ENCODE measurements at regions not wholly inside any gene's neighbourhood (a gene's known extent, or its start where the extent isn't known, plus 50 kb on each side); places are given as distances from the start of the nearest gene placed in this dataset.

GRCh38 chr4:24053934-24054333 lies 164.1 kb upstream of the PPARGC1A start:
- Histone ChIP-seq H3K36me3 (ENCODE audit: control insufficient read depth, insufficient read depth, low read length) (no peaks in the 10 kb centered on the region), H3K4me3 (no peak overlapping the region), H3K9me1 (ENCODE audit: control insufficient read depth, insufficient read depth, low read length) (no peaks in the 10 kb centered on the region), H3K9me3 (replicated peaks; ENCODE audit: control insufficient read depth, insufficient read depth, low read depth, low read length) (no peaks in the 10 kb centered on the region), H3K79me2 (ENCODE audit: control insufficient read depth, insufficient read depth, low read length) (no peaks in the 10 kb centered on the region), H3K27me3 (ENCODE audit: control insufficient read depth in 2 of 2, insufficient read depth in 2 of 2, low read length in 2 of 2) (no peaks in the 10 kb centered on the region), H3K4me2 (ENCODE audit: insufficient read depth, low read length) (no peak overlapping the region), H2AFZ (ENCODE audit: low read depth, low read length) (no peak overlapping the region), H4K20me1 (replicated peaks; ENCODE audit: control insufficient read depth, insufficient read depth, low read length) (no peaks in the 10 kb centered on the region), H3K9ac (ENCODE audit: insufficient read depth in 1 of 2, low read depth in 2 of 2, low read length in 2 of 2) (no peak overlapping the region), H3K27ac (ENCODE audit: extremely low read depth, low read depth, low read length) (no peak overlapping the region), H3K4me1 (replicated peaks in 1 of 2; ENCODE audit: control insufficient read depth in 2 of 2, insufficient read depth in 2 of 2, low read length in 2 of 2) (no peaks in the 10 kb centered on the region)
- FAIRE-seq: no peak
- ChIA-PET CTCF (ENCODE audit: low intra/inter-chr PET ratio) (no interaction called here), POLR2A (no interaction called here)
- BruUV-seq (replicated peaks): no TSS peak
- in situ Hi-C loops (cut with MboI) (no loop called here), intact Hi-C loops (cut with micrococcal nuclease) (no loop called here)
- ATAC-seq: no peak
- no peak for DNase-seq (ENCODE audit: extremely low read depth in 1 of 4, low spot score in 3 of 4)
- no peak for TF ChIP-seq ZBTB11 (CRISPR knock-in tag; IDR thresholded peaks at IDR 0.05)
- no peak for TF ChIP-seq PCBP1 (IDR thresholded peaks at IDR 0.05; ENCODE audit: low read depth, low read length, poor library complexity, severe bottlenecking)
- TF ChIP-seq, protein P1, sequence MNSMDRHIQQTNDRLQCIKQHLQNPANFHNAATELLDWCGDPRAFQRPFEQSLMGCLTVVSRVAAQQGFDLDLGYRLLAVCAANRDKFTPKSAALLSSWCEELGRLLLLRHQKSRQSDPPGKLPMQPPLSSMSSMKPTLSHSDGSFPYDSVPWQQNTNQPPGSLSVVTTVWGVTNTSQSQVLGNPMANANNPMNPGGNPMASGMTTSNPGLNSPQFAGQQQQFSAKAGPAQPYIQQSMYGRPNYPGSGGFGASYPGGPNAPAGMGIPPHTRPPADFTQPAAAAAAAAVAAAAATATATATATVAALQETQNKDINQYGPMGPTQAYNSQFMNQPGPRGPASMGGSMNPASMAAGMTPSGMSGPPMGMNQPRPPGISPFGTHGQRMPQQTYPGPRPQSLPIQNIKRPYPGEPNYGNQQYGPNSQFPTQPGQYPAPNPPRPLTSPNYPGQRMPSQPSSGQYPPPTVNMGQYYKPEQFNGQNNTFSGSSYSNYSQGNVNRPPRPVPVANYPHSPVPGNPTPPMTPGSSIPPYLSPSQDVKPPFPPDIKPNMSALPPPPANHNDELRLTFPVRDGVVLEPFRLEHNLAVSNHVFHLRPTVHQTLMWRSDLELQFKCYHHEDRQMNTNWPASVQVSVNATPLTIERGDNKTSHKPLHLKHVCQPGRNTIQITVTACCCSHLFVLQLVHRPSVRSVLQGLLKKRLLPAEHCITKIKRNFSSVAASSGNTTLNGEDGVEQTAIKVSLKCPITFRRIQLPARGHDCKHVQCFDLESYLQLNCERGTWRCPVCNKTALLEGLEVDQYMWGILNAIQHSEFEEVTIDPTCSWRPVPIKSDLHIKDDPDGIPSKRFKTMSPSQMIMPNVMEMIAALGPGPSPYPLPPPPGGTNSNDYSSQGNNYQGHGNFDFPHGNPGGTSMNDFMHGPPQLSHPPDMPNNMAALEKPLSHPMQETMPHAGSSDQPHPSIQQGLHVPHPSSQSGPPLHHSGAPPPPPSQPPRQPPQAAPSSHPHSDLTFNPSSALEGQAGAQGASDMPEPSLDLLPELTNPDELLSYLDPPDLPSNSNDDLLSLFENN (IDR thresholded peaks at IDR 0.05; ENCODE audit: low read depth in 2 of 2, low read length in 2 of 2): no peak
- no peak for TF ChIP-seq NFIC (IDR thresholded peaks at IDR 0.05)
- TF ChIP-seq, protein P2, sequence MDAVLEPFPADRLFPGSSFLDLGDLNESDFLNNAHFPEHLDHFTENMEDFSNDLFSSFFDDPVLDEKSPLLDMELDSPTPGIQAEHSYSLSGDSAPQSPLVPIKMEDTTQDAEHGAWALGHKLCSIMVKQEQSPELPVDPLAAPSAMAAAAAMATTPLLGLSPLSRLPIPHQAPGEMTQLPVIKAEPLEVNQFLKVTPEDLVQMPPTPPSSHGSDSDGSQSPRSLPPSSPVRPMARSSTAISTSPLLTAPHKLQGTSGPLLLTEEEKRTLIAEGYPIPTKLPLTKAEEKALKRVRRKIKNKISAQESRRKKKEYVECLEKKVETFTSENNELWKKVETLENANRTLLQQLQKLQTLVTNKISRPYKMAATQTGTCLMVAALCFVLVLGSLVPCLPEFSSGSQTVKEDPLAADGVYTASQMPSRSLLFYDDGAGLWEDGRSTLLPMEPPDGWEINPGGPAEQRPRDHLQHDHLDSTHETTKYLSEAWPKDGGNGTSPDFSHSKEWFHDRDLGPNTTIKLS (IDR thresholded peaks at IDR 0.05; ENCODE audit: borderline replicate concordance, low read depth): no peak
- TF ChIP-seq ZNF239 (CRISPR knock-in tag; IDR thresholded peaks at IDR 0.05): no peak
- TF ChIP-seq FUS (optimal IDR thresholded peaks at IDR 0.05; ENCODE audit: low read depth, low read length): no peak
- no peak for TF ChIP-seq YBX1 (IDR thresholded peaks at IDR 0.05)
- no peak for TF ChIP-seq GABPA (tag; conservative IDR thresholded peaks at IDR 0.05; ENCODE audit: low read depth)
- TF ChIP-seq U2AF2 (optimal IDR thresholded peaks at IDR 0.05; ENCODE audit: low read depth, low read length): no peak
